GM23338 (cell line): ENCODE measurements at regions not wholly inside any gene's neighbourhood (a gene's known extent, or its start where the extent isn't known, plus 50 kb on each side); places are given as distances from the start of the nearest gene placed in this dataset.

ENCODE experiments used
- ATAC-seq: fragments of 200-7000 bp; cut with Tn5 transposase; 3 replicates; pipeline ENCODE4 v1.9.1; 2020
- DNase-seq: peaks from one replicate; pipeline ENCODE4 v3.0.0-alpha.2; 2015; ENCODE audit warnings: low spot score
- H2AFZ ChIP-seq: fragments of 200-600 bp; sonication (generic); 2 replicates; pipeline ENCODE4 v1.8.0; 2016; ENCODE audit warnings: antibody characterized with exemption, mild to moderate bottlenecking, moderate library complexity
- H3F3A ChIP-seq: fragments of 200-600 bp; sonication (generic); replicated peaks from 2 replicates; pipeline ENCODE4 v1.8.0; 2017; ENCODE audit warnings: antibody characterized with exemption, mixed run types, low read depth
- H3K27ac ChIP-seq: fragments of 200-600 bp; sonication (generic); 2 replicates; pipeline ENCODE4 v1.6.1; 2016; ENCODE audit warnings: low read depth
- H3K27me3 ChIP-seq: fragments of 200-600 bp; sonication (generic); 2 replicates; pipeline ENCODE4 v1.8.0; 2016; ENCODE audit warnings: mild to moderate bottlenecking, mixed run types, moderate library complexity; ENCODE audit not compliant: insufficient read depth
- H3K36me3 ChIP-seq: fragments of 200-600 bp; sonication (generic); 2 replicates; pipeline ENCODE4 v1.8.0; 2016; ENCODE audit warnings: mild to moderate bottlenecking; ENCODE audit not compliant: insufficient read depth
- H3K4me1 ChIP-seq: fragments of 200-600 bp; sonication (generic); 2 replicates; pipeline ENCODE4 v1.8.0; 2016; ENCODE audit warnings: mild to moderate bottlenecking, moderate library complexity; ENCODE audit not compliant: insufficient read depth
- H3K4me2 ChIP-seq: fragments of 200-600 bp; sonication (generic); 2 replicates; pipeline ENCODE4 v1.7.1; 2017; ENCODE audit warnings: mixed run types
- H3K4me3 ChIP-seq: fragments of 200-600 bp; sonication (generic); 2 replicates; pipeline ENCODE4 v1.6.1; 2016; ENCODE audit warnings: mixed run types
- H3K79me2 ChIP-seq: fragments of 200-600 bp; sonication (generic); replicated peaks from 2 replicates; pipeline ENCODE4 v1.8.0; 2017; ENCODE audit warnings: mild to moderate bottlenecking; ENCODE audit not compliant: insufficient read depth
- H3K9me2 ChIP-seq: fragments of 200-600 bp; sonication (generic); 2 replicates; pipeline ENCODE4 v1.8.0; 2017; ENCODE audit not compliant: insufficient read depth
- H4K20me1 ChIP-seq: fragments of 200-600 bp; sonication (generic); replicated peaks from 2 replicates; pipeline ENCODE4 v1.8.0; 2017; ENCODE audit warnings: mild to moderate bottlenecking; ENCODE audit not compliant: insufficient read depth
- H3K27ac Mint-ChIP-seq: 2 replicates; pipeline ENCODE4 v1.8.0; 2020; ENCODE audit warnings: inconsistent platforms, mild to moderate bottlenecking, moderate library complexity, mixed read lengths
- H3K27me3 Mint-ChIP-seq: 3 replicates; pipeline ENCODE4 v1.8.0; 2022; ENCODE audit warnings: low read depth, mild to moderate bottlenecking, moderate library complexity, mixed read lengths, inconsistent platforms; ENCODE audit not compliant: insufficient read depth, poor library complexity
- H3K36me3 Mint-ChIP-seq: 3 replicates; pipeline ENCODE4 v1.8.0; 2021; ENCODE audit warnings: low read depth, mild to moderate bottlenecking, inconsistent platforms, moderate library complexity, mixed read lengths
- H3K4me1 Mint-ChIP-seq: 3 replicates; pipeline ENCODE4 v1.8.0; 2020; ENCODE audit warnings: mild to moderate bottlenecking, inconsistent platforms, mixed read lengths
- H3K4me3 Mint-ChIP-seq: 3 replicates; pipeline ENCODE4 v1.8.0; 2021; ENCODE audit warnings: moderate library complexity, mild to moderate bottlenecking, inconsistent platforms, mixed read lengths
- H3K9me3 Mint-ChIP-seq: 3 replicates; pipeline ENCODE4 v1.8.0; 2020; ENCODE audit warnings: moderate library complexity, mild to moderate bottlenecking, inconsistent platforms, mixed read lengths
- CREB1 ChIP-seq: fragments of 250-450 bp; sonication (Bioruptor Pico); IDR thresholded peaks from 2 replicates; pipeline ENCODE4 v1.5.0; 2020; ENCODE audit warnings: low read depth, mild to moderate bottlenecking, moderate library complexity
- CTCF ChIP-seq, 2 experiments: fragments of 200-600 bp in 1 of 2; sonication (generic) in 1 of 2; conservative IDR thresholded peaks; 2 replicates each; pipeline versions ENCODE4 v1.5.1 to v1.6.1; 2016 to 2017; ENCODE audit warnings: antibody characterized with exemption in 2 of 2, low read depth in 2 of 2, mild to moderate bottlenecking in 2 of 2, moderate library complexity in 1 of 2
- EZH2 ChIP-seq: fragments of 200-600 bp; sonication (generic); IDR thresholded peaks from one replicate; pipeline ENCODE4 v1.8.0; 2017; ENCODE audit warnings: antibody characterized with exemption, mild to moderate bottlenecking, low read depth; ENCODE audit not compliant: unreplicated experiment
- EZH2phosphoT487 ChIP-seq: fragments of 200-600 bp; sonication (generic); IDR thresholded peaks from one replicate; pipeline ENCODE4 v1.8.1; 2018; ENCODE audit warnings: antibody characterized with exemption; ENCODE audit not compliant: unreplicated experiment
- STAT1 ChIP-seq: IDR thresholded peaks from one replicate; pipeline ENCODE4 v1.6.1; 2016; ENCODE audit warnings: antibody characterized with exemption; ENCODE audit not compliant: unreplicated experiment
- ZNF114 ChIP-seq: fragments of 250-450 bp; sonication (Bioruptor Pico); IDR thresholded peaks from 2 replicates; pipeline ENCODE4 v1.5.0; 2020; ENCODE audit warnings: mild to moderate bottlenecking, moderate library complexity
- ZNF331 ChIP-seq: fragments of 250-450 bp; sonication (Bioruptor Pico); IDR thresholded peaks from 2 replicates; pipeline ENCODE4 v1.5.0; 2020; ENCODE audit warnings: low read depth, mild to moderate bottlenecking, moderate library complexity
- TF ChIP-seq, protein P1 (sequence below): fragments of 250-450 bp; sonication (Bioruptor Pico); IDR thresholded peaks from 2 replicates; pipeline ENCODE4 v1.5.0; 2020; ENCODE audit warnings: mild to moderate bottlenecking, moderate library complexity
- TF ChIP-seq, protein P2 (sequence below): IDR thresholded peaks from 2 replicates; pipeline ENCODE4 v1.6.1; 2016; ENCODE audit warnings: antibody characterized with exemption

DNA sequence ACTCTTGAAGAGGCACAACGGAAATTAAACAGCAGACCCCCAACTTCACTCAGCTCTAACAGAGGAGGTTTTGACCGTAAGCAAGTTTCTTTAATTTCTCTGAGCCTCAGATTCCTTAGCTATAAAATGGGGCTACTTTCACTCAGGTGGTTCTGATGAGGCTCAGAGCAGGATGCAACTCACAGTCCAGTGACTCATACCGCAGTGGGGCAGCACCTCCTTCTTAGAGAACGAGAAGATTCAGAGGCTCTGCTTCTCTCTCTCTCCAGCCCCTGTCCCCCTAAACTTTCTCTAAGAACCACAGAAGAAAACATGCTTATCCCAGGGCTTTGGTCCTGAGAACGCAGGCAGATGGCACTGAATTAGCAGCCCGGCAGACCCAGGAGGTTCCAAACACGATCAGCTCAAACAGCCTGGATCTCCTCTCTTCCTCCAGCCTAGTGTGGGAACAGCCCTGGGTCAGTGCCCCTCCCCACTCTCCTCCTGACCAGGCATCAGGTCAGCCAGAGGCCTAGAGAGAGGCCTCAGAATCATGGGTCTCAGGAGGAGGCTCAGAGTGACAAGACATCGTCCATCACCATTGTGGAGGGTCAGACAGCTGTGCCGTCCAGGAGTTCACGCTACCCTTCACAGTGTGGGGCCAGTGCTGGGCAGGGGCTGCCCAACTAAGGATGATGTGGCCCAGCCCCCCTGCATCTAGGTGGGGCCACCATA, 433.0 kb downstream of the PTPRU start (continued):
- TF ChIP-seq, protein P1, sequence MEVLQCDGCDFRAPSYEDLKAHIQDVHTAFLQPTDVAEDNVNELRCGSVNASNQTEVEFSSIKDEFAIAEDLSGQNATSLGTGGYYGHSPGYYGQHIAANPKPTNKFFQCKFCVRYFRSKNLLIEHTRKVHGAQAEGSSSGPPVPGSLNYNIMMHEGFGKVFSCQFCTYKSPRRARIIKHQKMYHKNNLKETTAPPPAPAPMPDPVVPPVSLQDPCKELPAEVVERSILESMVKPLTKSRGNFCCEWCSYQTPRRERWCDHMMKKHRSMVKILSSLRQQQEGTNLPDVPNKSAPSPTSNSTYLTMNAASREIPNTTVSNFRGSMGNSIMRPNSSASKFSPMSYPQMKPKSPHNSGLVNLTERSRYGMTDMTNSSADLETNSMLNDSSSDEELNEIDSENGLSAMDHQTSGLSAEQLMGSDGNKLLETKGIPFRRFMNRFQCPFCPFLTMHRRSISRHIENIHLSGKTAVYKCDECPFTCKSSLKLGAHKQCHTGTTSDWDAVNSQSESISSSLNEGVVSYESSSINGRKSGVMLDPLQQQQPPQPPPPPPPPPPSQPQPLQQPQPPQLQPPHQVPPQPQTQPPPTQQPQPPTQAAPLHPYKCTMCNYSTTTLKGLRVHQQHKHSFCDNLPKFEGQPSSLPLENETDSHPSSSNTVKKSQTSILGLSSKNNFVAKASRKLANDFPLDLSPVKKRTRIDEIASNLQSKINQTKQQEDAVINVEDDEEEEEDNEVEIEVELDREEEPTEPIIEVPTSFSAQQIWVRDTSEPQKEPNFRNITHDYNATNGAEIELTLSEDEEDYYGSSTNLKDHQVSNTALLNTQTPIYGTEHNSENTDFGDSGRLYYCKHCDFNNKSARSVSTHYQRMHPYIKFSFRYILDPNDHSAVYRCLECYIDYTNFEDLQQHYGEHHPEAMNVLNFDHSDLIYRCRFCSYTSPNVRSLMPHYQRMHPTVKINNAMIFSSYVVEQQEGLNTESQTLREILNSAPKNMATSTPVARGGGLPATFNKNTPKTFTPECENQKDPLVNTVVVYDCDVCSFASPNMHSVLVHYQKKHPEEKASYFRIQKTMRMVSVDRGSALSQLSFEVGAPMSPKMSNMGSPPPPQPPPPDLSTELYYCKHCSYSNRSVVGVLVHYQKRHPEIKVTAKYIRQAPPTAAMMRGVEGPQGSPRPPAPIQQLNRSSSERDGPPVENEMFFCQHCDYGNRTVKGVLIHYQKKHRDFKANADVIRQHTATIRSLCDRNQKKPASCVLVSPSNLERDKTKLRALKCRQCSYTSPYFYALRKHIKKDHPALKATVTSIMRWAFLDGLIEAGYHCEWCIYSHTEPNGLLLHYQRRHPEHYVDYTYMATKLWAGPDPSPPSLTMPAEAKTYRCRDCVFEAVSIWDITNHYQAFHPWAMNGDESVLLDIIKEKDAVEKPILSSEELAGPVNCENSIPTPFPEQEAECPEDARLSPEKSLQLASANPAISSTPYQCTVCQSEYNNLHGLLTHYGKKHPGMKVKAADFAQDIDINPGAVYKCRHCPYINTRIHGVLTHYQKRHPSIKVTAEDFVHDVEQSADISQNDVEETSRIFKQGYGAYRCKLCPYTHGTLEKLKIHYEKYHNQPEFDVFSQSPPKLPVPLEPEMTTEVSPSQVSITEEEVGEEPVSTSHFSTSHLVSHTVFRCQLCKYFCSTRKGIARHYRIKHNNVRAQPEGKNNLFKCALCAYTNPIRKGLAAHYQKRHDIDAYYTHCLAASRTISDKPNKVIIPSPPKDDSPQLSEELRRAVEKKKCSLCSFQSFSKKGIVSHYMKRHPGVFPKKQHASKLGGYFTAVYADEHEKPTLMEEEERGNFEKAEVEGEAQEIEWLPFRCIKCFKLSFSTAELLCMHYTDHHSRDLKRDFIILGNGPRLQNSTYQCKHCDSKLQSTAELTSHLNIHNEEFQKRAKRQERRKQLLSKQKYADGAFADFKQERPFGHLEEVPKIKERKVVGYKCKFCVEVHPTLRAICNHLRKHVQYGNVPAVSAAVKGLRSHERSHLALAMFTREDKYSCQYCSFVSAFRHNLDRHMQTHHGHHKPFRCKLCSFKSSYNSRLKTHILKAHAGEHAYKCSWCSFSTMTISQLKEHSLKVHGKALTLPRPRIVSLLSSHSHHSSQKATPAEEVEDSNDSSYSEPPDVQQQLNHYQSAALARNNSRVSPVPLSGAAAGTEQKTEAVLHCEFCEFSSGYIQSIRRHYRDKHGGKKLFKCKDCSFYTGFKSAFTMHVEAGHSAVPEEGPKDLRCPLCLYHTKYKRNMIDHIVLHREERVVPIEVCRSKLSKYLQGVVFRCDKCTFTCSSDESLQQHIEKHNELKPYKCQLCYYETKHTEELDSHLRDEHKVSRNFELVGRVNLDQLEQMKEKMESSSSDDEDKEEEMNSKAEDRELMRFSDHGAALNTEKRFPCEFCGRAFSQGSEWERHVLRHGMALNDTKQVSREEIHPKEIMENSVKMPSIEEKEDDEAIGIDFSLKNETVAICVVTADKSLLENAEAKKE = no peak
- no peak for TF ChIP-seq STAT1
- TF ChIP-seq EZH2 = no peak
- no peak for TF ChIP-seq ZNF114
- TF ChIP-seq, protein P2, sequence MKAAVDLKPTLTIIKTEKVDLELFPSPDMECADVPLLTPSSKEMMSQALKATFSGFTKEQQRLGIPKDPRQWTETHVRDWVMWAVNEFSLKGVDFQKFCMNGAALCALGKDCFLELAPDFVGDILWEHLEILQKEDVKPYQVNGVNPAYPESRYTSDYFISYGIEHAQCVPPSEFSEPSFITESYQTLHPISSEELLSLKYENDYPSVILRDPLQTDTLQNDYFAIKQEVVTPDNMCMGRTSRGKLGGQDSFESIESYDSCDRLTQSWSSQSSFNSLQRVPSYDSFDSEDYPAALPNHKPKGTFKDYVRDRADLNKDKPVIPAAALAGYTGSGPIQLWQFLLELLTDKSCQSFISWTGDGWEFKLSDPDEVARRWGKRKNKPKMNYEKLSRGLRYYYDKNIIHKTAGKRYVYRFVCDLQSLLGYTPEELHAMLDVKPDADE = no peak

DNA sequence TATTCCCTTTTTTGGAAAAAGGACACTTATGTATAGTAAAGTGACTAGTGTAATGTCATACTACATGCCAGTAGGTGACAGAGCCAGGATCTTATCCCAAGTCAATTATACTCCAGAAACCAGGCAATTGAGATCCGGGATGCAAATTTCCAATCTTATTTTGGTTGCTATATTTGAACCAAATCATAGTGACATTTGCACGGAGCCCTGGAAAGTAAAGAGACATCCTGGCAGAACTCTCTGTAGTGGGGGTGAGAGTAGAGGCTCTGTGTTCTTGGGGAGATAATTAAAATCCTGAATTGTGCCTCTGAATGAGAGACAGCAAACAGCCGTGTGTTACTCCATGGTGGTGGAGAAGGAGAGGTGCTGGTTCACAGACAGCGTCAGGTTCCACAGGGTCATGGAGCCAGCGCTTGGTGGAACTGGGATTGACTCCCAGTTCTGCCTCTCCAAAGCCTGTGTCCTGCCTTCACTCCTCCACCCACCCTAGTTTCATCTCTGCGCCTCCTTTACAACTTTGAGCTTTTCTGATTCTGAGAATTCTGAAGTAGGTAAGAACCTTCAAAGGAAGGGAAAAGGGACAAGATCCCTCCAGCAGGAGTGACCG, 432.3 kb downstream of the PTPRU start:
- peaks cover 5% of the 10 kb centered on the region for H3K27me3 Mint-ChIP-seq
- H3K27ac Mint-ChIP-seq = no peak overlapping the region
- Histone ChIP-seq H4K20me1 (0 out of 2 replicates have a peak, but pooled peaks cover 3% of the 10 kb centered on the region), H3K79me2 (no peaks in the 10 kb centered on the region), H3K4me1 (0 out of 2 replicates have a peak, but pooled peaks cover 13% of the 10 kb centered on the region), H3K9me2 (no peaks in the 10 kb centered on the region), H3K27ac (no peak overlapping the region), H3K36me3 (no peaks in the 10 kb centered on the region), H3K4me3 (no peak overlapping the region), H3K27me3 (no peaks in the 10 kb centered on the region), H2AFZ (no peak overlapping the region), H3K4me2 (no peak overlapping the region), H3F3A (no peaks in the 10 kb centered on the region)
- no peak for ATAC-seq
- no peaks in the 10 kb centered on the region; the same call in 2 of the 3 replicates for H3K36me3 Mint-ChIP-seq
- H3K9me3 Mint-ChIP-seq = no peaks in the 10 kb centered on the region
- peaks cover 10% of the 10 kb centered on the region for H3K4me1 Mint-ChIP-seq
- H3K4me3 Mint-ChIP-seq = no peak overlapping the region
- DNase-seq = no peak
- TF ChIP-seq ZNF331 (CRISPR knock-in tag) (no peak), CREB1 (CRISPR knock-in tag) (no peak), CTCF (conservative IDR thresholded peaks at IDR 0.05; ENCODE audit: low read depth in 2 of 2) (no peak), EZH2phosphoT487 (no peak), STAT1 (no peak)
